Mesothelial cell of epicardium (in vitro differentiated cells): ENCODE measurements at regions not wholly inside any gene's neighbourhood (a gene's known extent, or its start where the extent isn't known, plus 50 kb on each side); places are given as distances from the start of the nearest gene placed in this dataset.

Experiments used
- DNase-seq, 2 experiments: peaks; one replicate each; pipeline ENCODE4 v3.0.0; 2021; ENCODE audit warnings: low spot score in 2 of 2; ENCODE audit not compliant: unreplicated experiment in 2 of 2
- H3K27ac Mint-ChIP-seq: 2 replicates; pipeline ENCODE4 v1.8.0; 2021; ENCODE audit warnings: mixed read lengths
- H3K27me3 Mint-ChIP-seq: 2 replicates; pipeline ENCODE4 v1.8.0; 2021; ENCODE audit warnings: low read depth, mixed read lengths
- H3K36me3 Mint-ChIP-seq: 2 replicates; pipeline ENCODE4 v1.8.0; 2021; ENCODE audit warnings: mixed read lengths
- H3K4me1 Mint-ChIP-seq: 2 replicates; pipeline ENCODE4 v1.8.0; 2021; ENCODE audit warnings: mixed read lengths
- H3K4me3 Mint-ChIP-seq: 2 replicates; pipeline ENCODE4 v1.8.0; 2021; ENCODE audit warnings: mild to moderate bottlenecking, moderate library complexity, mixed read lengths
- H3K9me3 Mint-ChIP-seq: 2 replicates; pipeline ENCODE4 v1.8.0; 2021; ENCODE audit warnings: mixed read lengths
- CTCF ChIP-seq: fragments of 200-600 bp; sonication (generic); IDR thresholded peaks from one replicate; pipeline ENCODE4 v1.5.0; 2021; ENCODE audit warnings: antibody characterized with exemption; ENCODE audit not compliant: unreplicated experiment

GRCh38 chr17:77478899-77479298 is 338.1 kb downstream of the SEC14L1 start:
- TF ChIP-seq CTCF, result no peak

DNA sequence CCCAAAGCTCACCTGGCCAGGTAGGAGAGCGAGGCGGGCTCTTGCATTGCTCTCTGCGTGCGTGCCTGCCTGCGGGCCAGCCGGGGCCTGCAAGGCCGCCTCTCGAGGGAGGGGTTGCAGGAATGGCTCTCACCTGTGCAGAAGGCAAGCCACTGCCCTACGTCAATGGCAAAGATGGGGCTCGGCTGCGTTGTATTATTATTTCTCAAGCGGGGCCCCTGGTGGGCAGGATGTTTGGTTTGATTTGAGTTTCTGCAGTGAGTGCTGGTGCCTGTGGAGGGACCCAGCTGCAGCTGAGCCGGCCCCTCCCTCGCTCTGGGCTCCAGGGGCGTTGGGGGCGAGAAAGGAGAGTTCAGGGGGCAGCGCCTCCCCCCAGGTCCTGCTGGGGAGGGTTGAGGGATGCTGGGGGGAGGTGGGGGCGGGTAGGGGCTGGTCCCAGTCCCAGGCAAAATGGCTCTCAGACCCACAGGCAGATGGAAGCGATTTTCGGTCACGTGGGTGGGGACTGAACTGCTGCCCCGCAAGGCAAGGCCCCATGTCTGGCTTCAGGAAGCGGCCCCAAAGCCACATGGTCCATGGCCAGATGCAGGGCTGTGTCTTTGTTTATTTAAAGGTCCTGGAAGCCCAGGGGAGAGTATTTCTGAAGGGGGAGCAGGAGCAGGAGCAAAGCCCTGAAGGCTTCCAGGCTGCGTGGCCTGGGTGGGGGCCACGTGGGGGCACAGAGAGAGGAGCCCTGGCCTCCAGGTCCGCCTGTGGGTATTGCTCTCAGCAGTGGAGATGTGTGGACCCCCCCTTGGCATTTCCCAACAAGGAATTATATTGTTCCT is 338.8 kb downstream of the SEC14L1 start:
- Mint-ChIP-seq H3K36me3 (peaks cover 8% of the 10 kb centered on the region), H3K27ac (peak overlapping the region; percentile 84), H3K4me1 (peaks cover 61% of the 10 kb centered on the region), H3K9me3 (no peaks in the 10 kb centered on the region), H3K4me3 (no peak overlapping the region), H3K27me3 (no peaks in the 10 kb centered on the region)
- DNase-seq, result no peak
- no peak for TF ChIP-seq CTCF

More at GRCh38 chr17:77478899-77479298, 338.1 kb downstream of the SEC14L1 start:
- H3K27ac Mint-ChIP-seq, result peak overlapping the region; percentile 52
- H3K4me1 Mint-ChIP-seq, result peaks cover 65% of the 10 kb centered on the region
- H3K36me3 Mint-ChIP-seq, result peaks cover 8% of the 10 kb centered on the region
- no peak for DNase-seq
- H3K4me3 Mint-ChIP-seq, result no peak overlapping the region
- no peaks in the 10 kb centered on the region for H3K27me3 Mint-ChIP-seq
- no peaks in the 10 kb centered on the region for H3K9me3 Mint-ChIP-seq

DNA sequence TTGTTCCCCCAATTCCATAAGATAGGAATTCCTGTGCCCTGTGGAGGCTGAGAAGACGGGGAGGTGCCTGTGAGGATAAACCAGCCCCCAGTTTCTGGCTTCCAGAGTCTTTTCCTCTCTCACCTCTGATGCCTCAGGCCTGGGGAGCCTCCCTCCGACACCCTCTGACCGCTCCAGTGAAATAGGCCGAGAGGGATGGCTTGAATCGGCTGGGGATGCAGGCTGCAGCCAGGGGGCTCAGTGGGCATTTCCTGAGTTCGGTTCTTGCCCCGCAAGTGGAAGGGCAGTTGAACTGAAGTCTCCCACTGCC is 339.4 kb downstream of the SEC14L1 start:
- DNase-seq, result no peak
- no peak overlapping the region for H3K4me3 Mint-ChIP-seq
- TF ChIP-seq CTCF, result no peak
- peaks cover 8% of the 10 kb centered on the region for H3K36me3 Mint-ChIP-seq
- H3K27ac Mint-ChIP-seq, result peak overlapping the region; percentile 84
- no peaks in the 10 kb centered on the region for H3K27me3 Mint-ChIP-seq
- no peaks in the 10 kb centered on the region for H3K9me3 Mint-ChIP-seq
- peaks cover 58% of the 10 kb centered on the region for H3K4me1 Mint-ChIP-seq

GRCh38 chr17:77480509-77481215 is 339.9 kb downstream of the SEC14L1 start:
- H3K4me1 Mint-ChIP-seq, result peaks cover 52% of the 10 kb centered on the region
- no peak overlapping the region for H3K27ac Mint-ChIP-seq
- no peaks in the 10 kb centered on the region for H3K9me3 Mint-ChIP-seq
- peaks cover 8% of the 10 kb centered on the region for H3K36me3 Mint-ChIP-seq
- H3K27me3 Mint-ChIP-seq, result no peaks in the 10 kb centered on the region
- no peak overlapping the region for H3K4me3 Mint-ChIP-seq
- no peak for TF ChIP-seq CTCF
- DNase-seq, result no peak

GRCh38 chr17:77481476-77482374 is 341.0 kb downstream of the SEC14L1 start:
- no peak for DNase-seq
- peaks cover 43% of the 10 kb centered on the region for H3K4me1 Mint-ChIP-seq
- peak overlapping the region; percentile 88 for H3K27ac Mint-ChIP-seq
- H3K27me3 Mint-ChIP-seq, result no peaks in the 10 kb centered on the region
- H3K9me3 Mint-ChIP-seq, result no peaks in the 10 kb centered on the region
- no peak for TF ChIP-seq CTCF
- peaks cover 8% of the 10 kb centered on the region for H3K36me3 Mint-ChIP-seq
- H3K4me3 Mint-ChIP-seq, result no peak overlapping the region
